ENCODE measurements at regions not wholly inside any gene's neighbourhood (a gene's known extent, or its start where the extent isn't known, plus 50 kb on each side); places are given as distances from the start of the nearest gene placed in this dataset.
A peak's percentile ranks its signal among the peaks of the same experiment; 100 is the strongest.
"Not testable (repeated sequence)": the region's sequence is repeated elsewhere in the genome, so short reads cannot be mapped to it uniquely, and the experiment has no call there.

DNA sequence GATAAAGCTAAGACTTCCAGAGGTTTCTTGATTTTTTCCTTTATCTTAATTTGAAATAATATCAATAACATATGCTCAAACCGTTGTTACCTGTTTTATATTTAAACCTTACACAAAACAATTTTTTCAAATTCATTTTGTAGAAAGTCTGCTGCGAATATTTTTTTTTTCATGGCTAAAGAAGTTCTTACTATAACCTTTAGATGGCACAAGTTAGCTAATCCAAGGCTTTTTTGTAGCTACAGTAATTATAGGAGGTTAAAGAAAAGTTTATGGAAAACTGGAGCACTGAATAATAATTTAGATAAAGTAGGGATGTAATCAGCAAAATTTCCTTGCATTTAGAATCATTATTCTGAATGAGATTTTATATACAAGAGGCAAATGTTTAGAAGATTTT is 78.0 kb upstream of the PNPT1 start:
- DNase-seq, result peak; percentile 49

GRCh38 chr2:55768991-55769390 is 75.3 kb upstream of the PNPT1 start:
- DNase-seq, result no peak

DNA sequence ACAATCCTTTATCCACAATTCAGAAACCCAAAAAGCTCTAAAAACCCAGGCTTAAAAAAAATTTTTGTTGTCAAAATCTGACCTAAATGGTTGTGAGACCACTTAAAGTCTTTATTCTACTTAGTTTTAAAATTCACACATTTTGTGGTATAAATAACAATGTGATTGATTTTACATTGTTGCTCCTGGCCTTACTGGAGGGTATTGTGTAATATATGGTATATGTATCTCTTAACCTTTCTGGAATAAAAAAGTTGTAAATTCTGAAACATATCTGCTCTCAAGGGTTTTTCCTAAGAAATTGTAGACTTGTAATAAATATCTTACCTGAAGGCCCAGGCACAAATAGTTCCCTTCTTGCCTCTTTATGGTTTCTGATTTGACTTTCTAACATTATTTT is 73.3 kb upstream of the PNPT1 start:
- no peak for DNase-seq

GRCh38 chr2:55765708-55766107 is 72.1 kb upstream of the PNPT1 start:
- DNase-seq, result not testable (repeated sequence)

GRCh38 chr2:55763721-55764120 is 70.1 kb upstream of the PNPT1 start:
- DNase-seq, result no peak

GRCh38 chr2:55761526-55761925 is 67.9 kb upstream of the PNPT1 start:
- no peak for DNase-seq

- DNase-seq, result no peak
Measured at GRCh38 chr2:55761024-55761423, 67.4 kb upstream of the PNPT1 start.

GRCh38 chr2:55760125-55760524 is 66.5 kb upstream of the PNPT1 start:
- DNase-seq, result no peak

- no peak for DNase-seq
Measured at GRCh38 chr2:55759271-55759921, 65.8 kb upstream of the PNPT1 start.

- no peak for DNase-seq
Measured at GRCh38 chr2:55751966-55752365, 58.3 kb upstream of the PNPT1 start.

- no peak for DNase-seq
Measured at GRCh38 chr2:55743583-55743982, 49.9 kb upstream of the PNPT1 start.
